Mucosa of descending colon (tissue), 3 donors: ENCODE measurements at regions not wholly inside any gene's neighbourhood (a gene's known extent, or its start where the extent isn't known, plus 50 kb on each side); places are given as distances from the start of the nearest gene placed in this dataset.
"Not testable (repeated sequence)": the region's sequence is repeated elsewhere in the genome, so short reads cannot be mapped to it uniquely, and the experiment has no call there.

Source experiments
- ATAC-seq: fragments of 200-7000 bp; cut with Tn5 transposase; one replicate; pipeline ENCODE4 v1.9.1; 2020; ENCODE audit warnings: mild to moderate bottlenecking, moderate library complexity
- DNase-seq, 3 donors: peaks; one replicate each; pipeline ENCODE4 v3.0.0-alpha.2; 2020
- H3K36me3 ChIP-seq: fragments of 200-600 bp; one replicate; pipeline ENCODE4 v1.8.0; 2021; ENCODE audit warnings: low read depth, mild to moderate bottlenecking
- H3K4me1 ChIP-seq: fragments of 200-600 bp; one replicate; pipeline ENCODE4 v1.8.0; 2021; ENCODE audit warnings: low read depth, mild to moderate bottlenecking
- H3K4me3 ChIP-seq: fragments of 200-600 bp; one replicate; pipeline ENCODE4 v1.8.0; 2021; ENCODE audit warnings: mild to moderate bottlenecking
- H3K9me3 ChIP-seq: fragments of 200-600 bp; one replicate; pipeline ENCODE4 v1.8.0; 2021; ENCODE audit warnings: mild to moderate bottlenecking
- intact Hi-C, 2 donors: fragments of 100-400 bp; cut with DNase I in 1 of 2; cut with micrococcal nuclease in 1 of 2; formaldehyde crosslinking; loops; one replicate each; pipeline versions ENCODE4 v1.11.0 to v1.11.1; 2022; cut with DNase I, micrococcal nuclease
- TF ChIP-seq, protein P1 (sequence below): fragments of 200-600 bp; IDR thresholded peaks from one replicate; pipeline ENCODE4 v1.8.0; 2022; ENCODE audit warnings: antibody characterized with exemption, mild to moderate bottlenecking
- donor health status: DM: no; HTN: no; CAD: no; lungs with moderate emphysema.
- donor health status: DM: no; HTN: no; CAD: no.
- donor health status: DM: no; HTN: yes; CAD: no.

DNA sequence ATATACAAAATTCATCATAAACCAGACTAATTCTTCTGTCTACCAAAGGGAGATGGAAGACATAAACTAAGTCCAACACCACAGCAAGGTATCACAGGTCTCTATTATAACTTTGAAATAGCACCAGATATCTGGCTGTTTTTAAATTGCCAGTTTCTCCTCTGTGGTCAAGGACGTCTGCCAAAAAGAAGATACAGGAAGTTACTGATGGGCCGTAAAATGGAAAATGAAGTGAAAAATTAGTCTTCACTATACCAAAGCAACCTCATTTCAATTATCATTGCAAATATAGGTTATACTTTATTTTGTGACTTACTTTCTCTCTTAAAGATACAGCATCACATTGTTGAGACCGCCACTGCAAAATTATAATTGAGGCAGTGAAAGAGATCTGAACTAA lies 225.5 kb downstream of the NDUFS4 start:
- Histone ChIP-seq H3K4me3 (no peak overlapping the region), H3K9me3 (no peaks in the 10 kb centered on the region), H3K36me3 (no peaks in the 10 kb centered on the region), H3K4me1 (no peaks in the 10 kb centered on the region)
- no peak for ATAC-seq
- TF ChIP-seq, protein P1, sequence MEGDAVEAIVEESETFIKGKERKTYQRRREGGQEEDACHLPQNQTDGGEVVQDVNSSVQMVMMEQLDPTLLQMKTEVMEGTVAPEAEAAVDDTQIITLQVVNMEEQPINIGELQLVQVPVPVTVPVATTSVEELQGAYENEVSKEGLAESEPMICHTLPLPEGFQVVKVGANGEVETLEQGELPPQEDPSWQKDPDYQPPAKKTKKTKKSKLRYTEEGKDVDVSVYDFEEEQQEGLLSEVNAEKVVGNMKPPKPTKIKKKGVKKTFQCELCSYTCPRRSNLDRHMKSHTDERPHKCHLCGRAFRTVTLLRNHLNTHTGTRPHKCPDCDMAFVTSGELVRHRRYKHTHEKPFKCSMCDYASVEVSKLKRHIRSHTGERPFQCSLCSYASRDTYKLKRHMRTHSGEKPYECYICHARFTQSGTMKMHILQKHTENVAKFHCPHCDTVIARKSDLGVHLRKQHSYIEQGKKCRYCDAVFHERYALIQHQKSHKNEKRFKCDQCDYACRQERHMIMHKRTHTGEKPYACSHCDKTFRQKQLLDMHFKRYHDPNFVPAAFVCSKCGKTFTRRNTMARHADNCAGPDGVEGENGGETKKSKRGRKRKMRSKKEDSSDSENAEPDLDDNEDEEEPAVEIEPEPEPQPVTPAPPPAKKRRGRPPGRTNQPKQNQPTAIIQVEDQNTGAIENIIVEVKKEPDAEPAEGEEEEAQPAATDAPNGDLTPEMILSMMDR = no peak
- no peak for DNase-seq
- intact Hi-C loops = no loop called here

DNA sequence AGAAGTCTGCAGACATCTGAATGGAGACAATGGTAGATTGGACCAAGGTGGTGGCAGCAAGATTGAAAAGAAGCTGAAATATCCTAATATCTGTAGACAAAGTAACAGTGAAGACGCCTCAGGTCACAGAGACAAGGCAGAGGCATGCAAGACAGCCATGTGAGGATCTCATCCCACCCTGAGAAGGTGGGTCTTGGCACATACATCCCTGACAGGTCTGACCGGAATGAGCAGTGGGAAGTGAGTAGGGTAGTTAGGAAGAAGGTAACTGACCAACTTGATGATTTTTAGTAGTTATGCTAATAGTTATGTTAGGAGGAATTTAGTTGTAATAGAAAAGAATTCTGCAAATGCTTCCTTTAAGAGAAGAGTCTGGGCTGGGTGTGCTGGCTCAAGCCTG lies 229.6 kb downstream of the NDUFS4 start:
- Histone ChIP-seq H3K4me3 (no peak overlapping the region), H3K9me3 (no peaks in the 10 kb centered on the region), H3K36me3 (no peaks in the 10 kb centered on the region), H3K4me1 (no peaks in the 10 kb centered on the region)
- intact Hi-C loops = no loop called here
- no peak for DNase-seq
- no peak for ATAC-seq
- TF ChIP-seq, protein P1 = no peak

DNA sequence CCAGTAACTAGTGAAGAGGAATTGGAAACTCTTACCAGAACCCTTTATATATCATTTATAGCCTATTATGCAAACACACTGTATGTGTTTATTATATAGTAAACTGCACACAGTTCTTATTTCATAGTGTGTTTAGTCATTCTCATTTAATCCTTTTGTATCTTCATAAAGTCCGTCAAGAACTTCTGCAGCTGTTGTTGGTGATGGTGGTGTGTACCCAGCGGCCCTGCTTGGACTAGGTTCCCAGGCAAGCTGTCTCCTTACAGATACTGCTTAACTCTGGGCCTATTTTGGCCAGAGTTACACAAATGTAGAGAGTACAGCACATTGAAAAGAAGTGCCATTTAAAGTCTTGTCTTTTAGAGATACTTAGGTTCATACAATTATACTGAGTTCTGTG lies 231.9 kb downstream of the NDUFS4 start:
- ATAC-seq (no peak), DNase-seq (no peak)
- Histone ChIP-seq H3K4me1 (no peaks in the 10 kb centered on the region), H3K36me3 (no peaks in the 10 kb centered on the region), H3K9me3 (no peaks in the 10 kb centered on the region), H3K4me3 (no peak overlapping the region)
- TF ChIP-seq, protein P1 = no peak
- intact Hi-C loops = no loop called here

GRCh38 chr5:53799644-53800043 lies 239.2 kb downstream of the NDUFS4 start:
- DNase-seq, H3K4me1 ChIP-seq, intact Hi-C loops, H3K4me3 ChIP-seq, H3K9me3 ChIP-seq, ATAC-seq, H3K36me3 ChIP-seq: not testable (repeated sequence)

- DNase-seq, ATAC-seq, H3K36me3 ChIP-seq, intact Hi-C loops, H3K9me3 ChIP-seq, H3K4me1 ChIP-seq, H3K4me3 ChIP-seq: not testable (repeated sequence)
These were observed 248.0 kb downstream of the NDUFS4 start for GRCh38 chr5:53808392-53808791.

GRCh38 chr5:53814819-53815218 lies 254.4 kb downstream of the NDUFS4 start:
- TF ChIP-seq, protein P1 = no peak
- no peaks in the 10 kb centered on the region for H3K4me1 ChIP-seq
- intact Hi-C loops = no loop called here
- no peak overlapping the region for H3K4me3 ChIP-seq
- no peaks in the 10 kb centered on the region for H3K9me3 ChIP-seq
- no peak for DNase-seq
- no peak for ATAC-seq
- no peaks in the 10 kb centered on the region for H3K36me3 ChIP-seq

DNA sequence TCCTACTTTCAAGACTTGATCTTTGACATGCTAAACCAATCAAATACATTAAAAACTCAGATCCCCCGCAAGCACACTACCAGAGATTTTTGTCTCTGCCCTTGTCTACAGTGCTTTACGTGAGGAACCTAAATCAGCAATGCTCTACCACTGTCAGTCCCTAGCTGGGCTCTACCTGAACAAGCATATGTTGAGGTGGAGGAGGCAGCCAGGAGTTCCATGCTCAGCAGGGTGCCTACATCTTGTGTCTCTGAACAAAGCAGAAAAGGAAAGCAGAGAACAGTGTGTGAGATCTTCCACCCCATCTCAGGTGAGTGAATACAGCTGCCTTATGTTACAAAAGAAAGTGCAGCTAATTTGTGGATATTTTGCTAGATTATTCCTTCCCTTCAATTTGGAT lies 255.0 kb downstream of the NDUFS4 start:
- no peaks in the 10 kb centered on the region for H3K36me3 ChIP-seq
- no peaks in the 10 kb centered on the region for H3K4me1 ChIP-seq
- DNase-seq (no peak), ATAC-seq (no peak)
- intact Hi-C loops = no loop called here
- no peak overlapping the region for H3K4me3 ChIP-seq
- TF ChIP-seq, protein P1 = no peak
- H3K9me3 ChIP-seq = no peaks in the 10 kb centered on the region
